ENCODE measurements at regions not wholly inside any gene's neighbourhood (a gene's known extent, or its start where the extent isn't known, plus 50 kb on each side); places are given as distances from the start of the nearest gene placed in this dataset.

- no peak overlapping the region for H3K56ac ChIP-seq (replicated peaks; ENCODE audit: insufficient read length, low read depth, low read length)
- H3K79me2 ChIP-seq (ENCODE audit: control insufficient read depth in 1 of 2, insufficient read depth in 2 of 2, low read length in 2 of 2): no peaks in the 10 kb centered on the region
- no peak overlapping the region for H4K91ac ChIP-seq (replicated peaks; ENCODE audit: insufficient read length, low read length)
- peak overlapping the region; percentile 68 for H3K18ac ChIP-seq (ENCODE audit: extremely low read depth, low read length)
- H2AK5ac ChIP-seq (ENCODE audit: low read depth, low read length): no peak overlapping the region
- DNase-seq (ENCODE audit: low read depth in 1 of 2, low spot score in 2 of 2) (no peak), FAIRE-seq (no peak)
- no peaks in the 10 kb centered on the region for H3K9me3 ChIP-seq (ENCODE audit: insufficient read depth in 2 of 2, low read depth in 1 of 2, low read length in 1 of 2)
- no peaks in the 10 kb centered on the region for H3K79me1 ChIP-seq (ENCODE audit: low read depth, low read length)
- ChIA-PET POLR2A (ENCODE audit: partially characterized antibody) (no interaction called here), CTCF (ENCODE audit: partially characterized antibody) (no interaction called here)
- H4K5ac ChIP-seq (ENCODE audit: insufficient read length, low read depth, low read length): no peak overlapping the region
- H3K23ac ChIP-seq (ENCODE audit: insufficient read length): no peak overlapping the region
- no peak overlapping the region for H3K4ac ChIP-seq (replicated peaks; ENCODE audit: insufficient read length, low read depth, low read length)
- no peak overlapping the region for H2BK15ac ChIP-seq (ENCODE audit: low read length)
- H2AFZ ChIP-seq (ENCODE audit: low read length): peak overlapping the region; percentile 94
- H3K27me3 ChIP-seq (replicated peaks in 1 of 4; ENCODE audit: control insufficient read depth in 3 of 4, extremely low read depth in 1 of 4, insufficient read depth in 3 of 4, low read length in 3 of 4): no peaks in the 10 kb centered on the region
- no peak overlapping the region for H4K8ac ChIP-seq (ENCODE audit: extremely low read depth, insufficient read depth, low read length)
- H2BK120ac ChIP-seq (replicated peaks; ENCODE audit: low read depth, low read length): no peak overlapping the region
- no peak overlapping the region for H3K4me3 ChIP-seq (ENCODE audit: extremely low read depth in 1 of 4, insufficient read depth in 2 of 4, low read depth in 3 of 4, low read length in 4 of 4)
- H3K27ac ChIP-seq (ENCODE audit: low read depth, low read length): no peak overlapping the region
- 78% methylated on average over 4 of the region's 4 CpGs; no CpG with 5 or more reads in 1 of the 2 experiments for WGBS, 2 experiments (ENCODE audit: extremely low coverage in 1 of 2, insufficient coverage in 1 of 2, insufficient read length in 1 of 2, insufficient replicate concordance in 2 of 2, low coverage in 1 of 2, low lambda C conversion rate in 2 of 2, missing lambda C conversion rate in 1 of 2)
- H3K36me3 ChIP-seq (ENCODE audit: control insufficient read depth in 2 of 4, insufficient read depth in 4 of 4, low read length in 3 of 4): no peaks in the 10 kb centered on the region
- H3K4me1 ChIP-seq (replicated peaks in 1 of 4; ENCODE audit: control insufficient read depth in 3 of 4, insufficient read depth in 4 of 4, low read length in 3 of 4): peaks cover 4 to 15% (median 8%) of the 10 kb centered on the region in 4 experiments; a peak in 6 of 7 replicates
- H3K4me2 ChIP-seq (ENCODE audit: insufficient read depth in 1 of 2, low read depth in 2 of 2, low read length in 2 of 2): no peak overlapping the region
- H3K23me2 ChIP-seq (ENCODE audit: low read depth, low read length): no peaks in the 10 kb centered on the region
- H2BK5ac ChIP-seq (ENCODE audit: low read depth, low read length): peak overlapping the region; percentile 55; the same call in 1 of the 2 replicates
- peak overlapping the region; percentile 41; the same call in 1 of the 2 replicates for H2BK20ac ChIP-seq (ENCODE audit: low read length)
- no peak overlapping the region for H3K14ac ChIP-seq (ENCODE audit: insufficient read length)
- H3K9ac ChIP-seq (replicated peaks in 1 of 4; ENCODE audit: extremely low read depth in 1 of 4, low read depth in 3 of 4, low read length in 3 of 4): no peak overlapping the region
- H4K20me1 ChIP-seq (replicated peaks in 1 of 2; ENCODE audit: control insufficient read depth in 1 of 2, insufficient read depth in 2 of 2, low read length in 2 of 2): no peaks in the 10 kb centered on the region
- no peak overlapping the region for H2BK12ac ChIP-seq (ENCODE audit: low read depth, low read length)
- TF ChIP-seq SUZ12 (IDR thresholded peaks at IDR 0.05; ENCODE audit: low read length): no peak
Measured at GRCh38 chr7:42347616-42348015, 110.6 kb upstream of the GLI3 start.

All from H1 (cell line).